GM19438 (cell line): ENCODE measurements at regions not wholly inside any gene's neighbourhood (a gene's known extent, or its start where the extent isn't known, plus 50 kb on each side); places are given as distances from the start of the nearest gene placed in this dataset.

Experiments used
- ATAC-seq: cut with Tn5 transposase; IDR thresholded peaks from one replicate; pipeline ENCODE4 v1.9.1; 2021; ENCODE audit warnings: low read depth; ENCODE audit not compliant: unreplicated experiment

DNA sequence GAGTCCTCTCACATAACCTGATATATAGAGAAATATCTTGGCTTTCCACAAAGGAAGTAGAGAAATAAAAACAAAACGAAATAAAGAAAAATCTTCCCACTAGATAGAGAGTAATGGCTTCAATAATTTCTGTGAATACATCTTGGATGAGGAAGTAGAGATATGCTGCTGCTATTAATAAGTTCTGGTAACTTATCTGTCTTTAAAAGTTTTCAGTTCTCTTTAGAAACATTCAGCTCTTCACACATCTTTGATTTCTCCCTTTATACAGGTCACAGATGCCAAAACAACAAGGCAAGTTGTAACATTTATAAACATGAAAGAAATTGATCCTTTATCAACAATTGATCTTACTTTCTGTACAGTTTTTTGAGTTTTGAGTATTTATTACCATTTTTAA lies 615.8 kb downstream of the TRAM1L1 start:
- no peak for ATAC-seq

DNA sequence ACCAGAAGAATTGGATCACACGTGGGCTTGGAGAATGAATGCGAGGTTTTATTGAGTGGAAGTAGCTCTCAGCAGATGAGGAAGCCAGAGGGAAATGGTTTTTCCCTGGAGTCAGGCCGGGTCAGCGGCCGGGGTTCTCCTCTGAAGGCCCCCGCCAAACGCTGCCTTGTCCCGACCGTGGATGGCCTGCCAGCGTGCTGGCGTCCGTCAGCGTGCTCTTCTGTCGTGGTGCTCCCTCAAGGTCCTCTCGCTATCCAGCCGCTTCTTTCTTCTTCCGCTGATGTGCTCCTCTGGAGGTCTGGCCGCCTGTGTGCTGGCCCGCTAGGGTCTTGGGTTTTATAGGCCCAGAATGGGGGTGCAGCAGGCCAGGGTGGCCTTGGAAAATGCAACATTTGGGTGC lies 632.2 kb downstream of the TRAM1L1 start:
- ATAC-seq: no peak

DNA sequence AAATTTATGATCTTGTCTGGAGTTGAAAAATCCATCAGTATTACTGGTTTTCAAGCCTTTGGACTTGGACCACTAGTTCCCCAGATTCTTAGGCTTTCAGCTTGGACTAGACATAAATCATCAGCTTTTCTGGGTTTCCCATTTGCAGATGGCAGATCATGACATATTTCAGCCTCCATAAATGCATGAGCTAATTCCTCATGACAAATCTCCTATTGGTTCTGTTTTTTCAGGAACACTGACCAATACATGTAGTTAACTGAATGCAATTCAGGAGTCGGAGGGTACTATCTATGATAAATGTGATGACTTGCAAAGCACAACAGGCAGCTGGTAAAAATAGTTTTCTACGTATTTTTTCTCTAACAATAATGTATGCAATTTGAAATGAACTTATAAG lies 635.6 kb downstream of the TRAM1L1 start:
- no peak for ATAC-seq

DNA sequence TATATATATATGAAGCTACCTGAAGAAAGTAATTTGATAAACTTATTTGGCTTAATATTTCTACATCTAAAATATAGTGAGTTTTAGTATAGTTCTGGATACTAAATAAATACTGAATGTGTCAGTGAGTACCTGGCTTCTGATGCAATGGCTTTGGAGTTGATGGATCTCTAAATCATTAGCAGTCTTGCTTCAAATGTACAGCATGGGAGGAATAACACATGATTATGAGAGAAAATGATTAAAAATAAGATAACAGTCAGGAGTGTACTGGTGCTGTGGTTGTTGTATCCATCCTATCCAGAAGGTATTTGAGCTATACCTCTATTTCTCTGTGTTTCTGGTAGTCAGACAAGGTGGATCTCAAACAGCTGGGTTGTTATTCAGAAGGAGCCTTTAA lies 641.3 kb downstream of the TRAM1L1 start:
- no peak for ATAC-seq

DNA sequence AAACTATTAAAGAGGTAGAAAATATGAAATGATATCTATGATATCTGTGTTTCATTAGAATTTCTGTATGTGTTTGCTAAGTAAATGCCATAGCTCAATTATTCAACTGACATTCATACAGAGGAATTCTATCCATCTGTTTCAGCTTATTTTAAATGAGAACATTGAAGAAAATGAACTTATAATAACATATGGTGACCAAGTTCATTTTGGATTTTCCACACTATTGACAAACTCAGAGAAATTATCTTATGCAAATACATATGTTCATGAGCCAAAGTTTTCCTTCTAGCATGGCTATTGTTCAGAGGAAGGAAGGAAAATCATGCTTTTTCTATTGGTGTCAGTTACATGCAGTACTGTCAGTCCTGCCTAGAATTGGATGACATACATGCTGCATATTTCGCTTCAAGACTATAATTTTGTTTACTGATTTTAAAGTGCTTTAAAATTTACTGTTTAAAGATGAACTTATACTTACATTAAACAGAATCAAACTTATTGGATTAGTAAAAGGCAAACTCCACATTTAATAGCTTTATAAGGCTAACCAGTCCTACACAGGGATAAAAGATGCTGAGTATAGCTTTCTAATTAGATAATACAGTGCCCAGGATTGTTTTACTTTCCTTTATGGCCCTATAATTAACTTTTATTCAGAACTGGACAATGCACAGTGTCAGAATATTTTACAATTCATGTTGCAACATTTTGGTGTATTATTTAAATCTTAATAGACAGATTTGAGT lies 646.2 kb downstream of the TRAM1L1 start:
- ATAC-seq: no peak

DNA sequence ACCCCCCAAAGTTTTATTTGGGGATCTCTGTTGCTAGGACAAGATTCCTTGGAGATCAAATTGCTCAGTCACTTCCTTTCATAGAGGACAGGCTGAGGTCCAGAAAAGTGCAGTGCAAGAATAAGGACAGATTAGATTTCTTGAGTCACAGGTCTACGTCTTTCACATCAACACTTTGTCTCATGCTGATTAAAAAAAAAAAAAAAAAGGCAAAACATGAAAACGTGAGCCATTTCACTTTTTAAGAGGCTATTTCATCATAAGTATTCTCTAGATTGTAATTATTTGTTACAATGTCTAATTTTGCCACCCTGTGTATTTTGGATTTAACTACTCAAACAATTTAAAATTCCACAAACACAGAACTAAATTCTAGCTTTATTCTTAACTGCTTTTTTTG lies 647.0 kb downstream of the TRAM1L1 start:
- ATAC-seq: no peak

DNA sequence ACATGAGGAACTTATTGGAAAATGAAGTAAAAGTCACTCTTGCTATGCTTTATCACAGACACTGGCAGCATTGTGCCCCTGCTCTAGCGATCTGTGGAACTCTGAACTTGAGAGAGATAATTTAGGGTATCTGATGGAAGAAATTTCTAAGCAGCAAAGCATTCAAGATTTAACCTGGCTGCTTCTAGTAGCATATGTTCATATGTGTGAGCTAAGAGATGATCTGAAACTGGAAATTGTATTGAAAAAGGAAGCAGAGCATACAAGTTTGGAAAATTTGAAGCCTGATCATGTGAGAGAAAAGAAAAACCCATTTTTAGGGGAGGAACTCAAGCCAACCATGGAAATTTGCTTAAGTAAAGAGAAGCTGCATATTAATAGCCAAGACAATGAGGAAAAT lies 657.7 kb downstream of the TRAM1L1 start:
- ATAC-seq: no peak

DNA sequence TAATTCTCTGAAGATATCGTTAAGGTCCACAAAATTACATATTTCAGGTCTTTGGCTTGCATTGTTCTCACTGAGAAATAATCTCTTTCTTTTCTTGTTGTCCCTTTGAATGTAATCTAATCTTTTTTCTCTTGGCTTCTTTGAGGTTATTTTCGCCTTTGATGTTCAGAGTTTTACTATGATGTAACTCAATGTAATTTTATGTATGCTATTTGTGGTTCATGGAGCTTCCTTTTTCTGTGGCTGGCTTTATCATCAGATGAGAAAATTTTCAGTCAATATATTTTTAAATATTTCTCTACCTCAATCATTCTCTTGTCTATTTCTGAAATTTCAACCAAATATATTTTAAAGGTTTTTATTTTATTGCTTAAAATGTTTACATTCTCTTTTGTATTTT lies 672.2 kb downstream of the TRAM1L1 start:
- no peak for ATAC-seq

DNA sequence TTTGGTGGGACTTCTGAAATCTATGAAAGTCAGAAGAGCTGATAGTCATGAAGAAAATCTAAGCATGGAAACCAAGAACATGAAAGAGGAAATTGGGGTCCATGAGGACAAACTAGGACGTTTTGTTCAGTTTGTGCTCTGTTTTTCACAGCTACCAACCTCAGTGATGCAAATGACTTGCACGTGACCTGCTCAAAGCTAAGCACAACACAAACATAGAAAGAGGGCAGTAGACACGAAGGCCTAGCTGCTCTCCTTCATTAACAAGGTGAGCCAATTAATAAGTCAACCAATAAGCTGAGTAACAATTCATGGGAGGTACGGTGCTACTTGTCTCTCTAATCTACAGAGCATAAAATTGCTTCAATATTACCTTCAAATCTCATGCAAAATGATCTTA lies 684.1 kb downstream of the TRAM1L1 start:
- no peak for ATAC-seq

DNA sequence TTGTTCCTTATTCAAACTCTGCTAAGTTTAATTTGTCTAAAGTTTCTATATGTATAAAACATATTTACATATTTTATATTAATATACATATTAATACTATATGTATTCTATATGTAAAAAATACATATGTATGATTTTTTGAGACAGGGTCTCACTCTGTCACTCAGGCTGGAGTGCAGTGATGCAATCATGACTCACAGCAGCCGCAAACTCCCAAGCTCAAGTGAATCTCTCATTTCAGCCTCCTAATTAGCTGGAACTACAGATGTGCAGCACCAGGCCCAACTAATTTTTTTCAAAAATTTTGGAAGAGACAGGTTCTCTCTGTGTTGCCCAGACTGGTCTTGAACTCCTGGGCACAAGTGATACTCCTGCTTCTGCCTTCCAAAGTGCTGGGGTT lies 684.9 kb downstream of the TRAM1L1 start:
- ATAC-seq: no peak

DNA sequence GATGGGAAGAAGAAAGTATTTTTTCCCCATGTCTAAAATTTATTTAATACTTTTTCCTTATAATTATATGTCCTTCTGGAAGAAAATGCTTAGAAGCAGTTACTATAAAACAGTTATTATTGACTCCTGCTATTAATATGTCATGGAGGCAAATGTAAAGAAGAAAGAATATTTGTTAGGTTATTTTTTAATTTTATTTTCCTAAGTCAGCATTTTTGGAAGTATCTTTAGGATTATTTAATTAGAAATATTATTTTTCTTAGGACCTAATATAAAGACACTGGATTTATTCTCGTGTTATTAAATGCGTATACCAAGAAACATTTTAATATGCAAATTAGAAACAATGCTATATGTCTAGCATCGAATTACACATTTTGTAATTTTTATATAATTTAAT lies 687.7 kb downstream of the TRAM1L1 start:
- no peak for ATAC-seq

DNA sequence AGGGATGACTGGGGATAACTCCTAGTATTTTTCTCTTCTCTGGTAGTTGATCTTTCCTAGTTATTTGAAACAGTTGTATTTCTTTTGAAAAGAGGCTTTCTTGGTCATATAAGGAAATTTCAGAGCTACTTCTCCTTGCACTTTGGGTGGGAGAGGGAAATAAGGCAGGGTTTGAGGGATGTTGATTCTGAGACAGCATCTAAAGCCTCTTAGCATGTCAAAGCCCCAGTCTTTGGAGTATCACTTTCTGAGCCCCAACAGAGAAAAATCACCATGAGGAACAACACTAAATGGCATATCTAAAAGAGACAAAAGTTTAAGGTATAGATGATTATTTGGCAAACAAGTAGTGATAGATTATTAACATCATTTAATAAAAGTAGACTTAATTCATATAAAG lies 688.1 kb downstream of the TRAM1L1 start:
- ATAC-seq: no peak

DNA sequence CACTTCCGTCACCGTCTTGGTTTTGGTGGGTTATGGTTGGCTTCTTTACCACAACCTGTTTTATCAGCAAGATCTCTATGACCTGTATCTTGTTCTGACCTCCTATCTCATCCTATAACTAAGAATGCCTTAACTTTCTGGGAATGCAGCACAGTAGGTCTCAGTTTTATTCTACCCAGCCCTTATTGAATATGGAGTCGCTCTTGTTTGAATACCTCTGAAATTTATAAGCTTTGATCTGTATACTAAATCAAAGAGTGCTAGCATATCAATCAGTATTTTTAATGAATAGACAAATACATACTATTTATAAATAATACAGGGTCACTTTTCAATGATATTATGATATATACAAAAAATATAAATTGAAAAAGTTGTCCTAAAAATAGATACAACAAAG lies 690.0 kb downstream of the TRAM1L1 start:
- ATAC-seq: no peak

DNA sequence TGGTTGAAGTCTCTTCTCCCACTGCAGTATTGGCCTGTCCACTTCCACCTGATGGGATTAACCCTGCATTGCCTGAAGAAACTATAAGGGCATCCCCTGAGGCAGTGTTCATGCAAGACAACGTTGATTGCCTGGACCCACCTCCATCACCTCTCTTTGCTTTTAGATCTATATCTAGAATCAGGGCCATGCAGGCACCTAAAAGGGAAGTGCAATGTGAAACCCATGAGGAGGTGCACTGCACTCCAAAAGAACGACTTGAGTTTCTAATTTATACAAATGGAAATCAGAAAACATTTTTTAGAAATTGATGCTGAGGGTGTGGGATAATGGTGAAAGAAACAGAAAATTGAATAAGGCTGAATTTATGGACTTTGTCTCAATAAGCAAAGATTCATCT lies 694.4 kb downstream of the TRAM1L1 start:
- no peak for ATAC-seq

DNA sequence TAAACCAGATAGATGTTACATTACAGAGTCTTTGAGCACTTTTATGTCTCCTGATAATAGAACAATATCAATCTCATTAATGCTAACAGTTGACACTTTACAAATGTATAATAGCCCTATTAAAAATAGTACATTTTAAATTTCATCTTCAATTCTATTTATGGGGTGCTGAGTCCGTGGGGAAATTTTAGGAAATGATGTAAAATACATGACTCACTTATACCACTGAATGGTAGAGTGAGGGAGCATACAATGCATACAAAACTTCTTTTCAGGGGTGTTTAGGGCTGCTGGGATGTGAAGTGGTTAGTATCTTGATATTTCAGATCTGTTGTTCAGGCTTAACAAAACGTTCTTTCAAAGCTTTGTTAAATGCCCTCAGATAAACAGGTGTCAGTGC lies 696.2 kb downstream of the TRAM1L1 start:
- no peak for ATAC-seq

DNA sequence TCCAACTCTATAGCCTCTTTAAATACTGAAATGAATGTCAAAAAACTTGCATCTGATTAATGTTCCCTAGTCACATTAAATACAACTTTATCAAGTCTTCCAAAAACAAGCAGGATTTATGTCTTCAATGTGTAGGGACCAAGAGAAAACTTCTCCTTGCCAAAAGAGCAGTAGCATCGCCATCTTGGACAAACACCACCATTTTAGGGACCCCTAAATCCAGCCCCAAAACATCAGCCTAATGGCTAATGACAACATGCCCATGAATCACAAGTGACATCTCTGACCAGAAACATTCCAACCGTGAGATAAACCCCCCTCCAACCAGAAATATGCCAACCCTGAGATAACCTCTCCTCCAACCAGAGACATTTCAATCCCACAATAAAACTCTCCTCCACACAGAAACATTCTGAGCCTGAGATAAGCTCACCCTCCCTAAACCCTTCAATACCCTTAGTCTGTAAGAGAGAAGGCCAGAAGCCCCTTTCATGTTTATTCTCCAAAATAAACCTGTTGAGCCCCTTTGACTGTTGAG lies 697.4 kb downstream of the TRAM1L1 start:
- no peak for ATAC-seq

DNA sequence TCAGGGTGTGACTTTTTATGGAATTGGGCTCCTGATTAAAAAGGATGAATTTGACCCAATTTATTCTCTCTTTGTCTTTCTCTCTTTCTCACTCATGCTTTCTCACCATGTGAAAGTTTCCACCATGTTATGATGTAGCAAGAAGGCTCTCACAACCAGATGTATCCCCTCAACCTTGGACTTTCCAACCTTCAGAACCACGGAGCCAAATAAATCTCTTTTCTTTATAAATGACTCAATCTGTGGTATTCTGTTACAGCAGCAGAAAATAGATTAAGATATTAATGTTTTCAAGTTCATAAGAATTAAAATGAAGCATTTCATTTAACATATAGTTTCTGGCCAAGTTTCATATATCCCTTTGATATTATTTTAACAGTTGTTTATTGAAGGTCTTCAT lies 698.5 kb downstream of the TRAM1L1 start:
- no peak for ATAC-seq

DNA sequence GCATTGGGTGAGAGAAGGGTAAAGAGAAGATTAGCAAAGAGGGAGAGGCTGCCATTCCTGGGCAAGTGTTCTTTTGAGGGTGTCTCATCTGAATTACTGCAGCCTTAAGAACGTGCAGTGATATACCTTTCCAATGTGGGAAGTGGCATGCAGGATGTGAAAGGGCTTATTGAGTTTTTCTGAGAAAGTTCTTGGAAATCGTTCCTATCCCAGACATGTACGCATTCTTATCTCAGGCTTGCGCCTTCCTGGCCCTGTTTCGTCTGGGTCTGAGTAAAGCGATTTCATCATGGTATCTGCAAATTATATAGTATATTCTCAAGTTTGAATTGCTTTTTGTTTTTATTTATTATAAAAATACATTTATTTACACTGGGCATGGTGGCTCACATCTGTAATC lies 699.8 kb downstream of the TRAM1L1 start:
- no peak for ATAC-seq

DNA sequence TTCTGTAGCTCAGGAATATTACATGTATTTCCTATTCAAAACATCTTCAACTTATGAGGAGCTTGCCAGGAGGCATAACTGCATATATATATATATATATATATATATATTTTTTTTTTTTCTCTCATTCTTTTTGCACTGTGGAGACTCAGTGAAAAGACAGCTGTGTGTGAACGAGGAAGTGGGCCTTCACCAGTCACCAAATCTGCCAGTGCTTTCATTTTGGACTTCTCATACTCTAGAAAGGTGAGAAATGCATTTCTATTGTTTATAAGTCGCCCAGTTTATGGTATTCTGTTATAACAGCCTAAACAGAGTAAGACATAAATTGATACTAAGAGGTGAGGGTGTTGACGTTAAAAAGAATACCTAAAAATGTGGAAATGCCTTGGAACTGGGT lies 710.6 kb downstream of the TRAM1L1 start:
- ATAC-seq: no peak

DNA sequence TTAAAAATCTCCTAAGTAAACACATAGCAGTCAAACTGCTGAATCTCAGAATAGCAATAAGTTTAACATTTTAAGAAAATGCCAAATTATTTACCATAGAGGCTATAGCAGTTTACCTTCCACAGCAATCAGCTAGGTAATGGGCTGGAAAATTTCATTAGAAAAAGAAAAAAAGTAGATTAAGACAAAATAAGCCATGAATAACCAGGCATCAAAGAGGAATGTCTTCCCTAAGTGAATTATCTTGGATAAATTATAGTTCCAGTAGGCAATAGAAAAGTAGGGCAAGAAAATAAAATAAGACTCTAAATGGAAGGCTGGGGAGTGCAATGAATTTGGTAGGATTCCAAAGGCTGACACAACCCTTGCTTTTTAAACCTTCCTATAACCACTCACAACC lies 722.8 kb downstream of the TRAM1L1 start:
- ATAC-seq: no peak

DNA sequence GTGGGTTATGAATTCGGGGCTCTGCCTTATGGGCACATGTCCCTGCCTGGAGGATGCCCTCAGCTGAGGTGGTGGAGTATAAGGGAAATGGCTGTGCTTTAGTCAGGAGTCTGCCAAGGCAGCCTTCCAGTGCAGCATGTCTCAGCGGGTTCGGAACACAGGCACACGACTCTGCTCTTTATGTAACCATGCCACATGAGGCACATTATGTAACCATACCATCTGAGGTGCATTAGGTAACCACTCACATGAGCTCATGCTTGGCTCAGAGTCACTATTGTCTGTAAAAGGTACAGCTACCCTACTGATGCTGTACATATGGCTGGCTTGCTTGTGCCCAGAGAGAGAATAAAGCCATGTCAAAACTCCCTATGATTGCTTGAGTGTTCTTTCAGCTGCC lies 723.6 kb downstream of the TRAM1L1 start:
- ATAC-seq: no peak

DNA sequence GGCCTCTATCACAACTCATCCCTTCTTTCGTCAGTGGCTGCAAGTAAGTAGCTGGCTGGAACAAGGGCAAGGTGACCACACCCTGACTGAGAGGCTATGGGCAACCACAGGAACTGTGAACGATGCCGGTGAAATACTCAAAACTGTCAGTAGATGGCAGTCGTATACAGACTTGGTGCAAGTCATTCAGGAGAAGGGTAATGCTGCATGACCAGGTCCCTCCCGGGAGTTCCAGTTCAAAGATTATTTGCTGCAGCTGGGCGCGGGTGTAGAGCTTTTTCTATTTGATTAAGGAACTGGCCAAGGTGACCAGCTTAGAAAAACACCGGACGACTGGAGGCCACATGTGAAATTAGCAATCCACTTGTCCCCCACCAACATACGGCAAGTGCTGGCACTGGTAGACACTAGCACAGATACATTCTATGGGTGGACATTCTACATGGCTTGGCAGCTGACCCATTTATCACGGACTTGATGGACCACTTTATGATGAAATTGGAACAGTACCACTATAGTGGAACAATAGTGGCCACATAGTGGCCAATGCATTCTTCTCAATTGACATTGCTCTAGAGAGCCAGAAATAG lies 726.6 kb downstream of the TRAM1L1 start:
- peak; percentile 97 for ATAC-seq
